WTC11 (cell line): ENCODE measurements at regions not wholly inside any gene's neighbourhood (a gene's known extent, or its start where the extent isn't known, plus 50 kb on each side); places are given as distances from the start of the nearest gene placed in this dataset.

Experiments
- ATAC-seq: fragments of 200-7000 bp; cut with Tn5 transposase; 2 replicates; pipeline ENCODE4 v1.10.0; 2021; ENCODE audit warnings: mild to moderate bottlenecking, moderate library complexity
- CTCF ChIA-PET: fragments of 300-600 bp; sonication (Branson Sonifier 250); formaldehyde crosslinking; loops from one replicate; lab custom pipeline; 2021; ENCODE audit warnings: antibody characterized with exemption; lab: Charles Lee
- POLR2A ChIA-PET: fragments of 350-600 bp; sonication (Branson Sonifier 250); formaldehyde crosslinking; loops from one replicate; lab custom pipeline; 2021; ENCODE audit warnings: antibody characterized with exemption; lab: Charles Lee
- DNase-seq: peaks from one replicate; pipeline ENCODE4 v3.0.0; 2021; ENCODE audit warnings: low spot score
- H3K27ac Mint-ChIP-seq: 2 replicates; pipeline ENCODE4 v1.8.0; 2021; ENCODE audit warnings: mixed read lengths
- H3K27me3 Mint-ChIP-seq: 2 replicates; pipeline ENCODE4 v1.8.0; 2021; ENCODE audit warnings: low read depth, mild to moderate bottlenecking, moderate library complexity, mixed read lengths
- H3K36me3 Mint-ChIP-seq: 2 replicates; pipeline ENCODE4 v1.8.0; 2021; ENCODE audit warnings: mixed read lengths
- H3K4me1 Mint-ChIP-seq: 2 replicates; pipeline ENCODE4 v1.8.0; 2022; ENCODE audit warnings: mixed read lengths
- H3K4me3 Mint-ChIP-seq: 2 replicates; pipeline ENCODE4 v1.8.0; 2021; ENCODE audit warnings: mild to moderate bottlenecking, moderate library complexity, mixed read lengths
- H3K9me3 Mint-ChIP-seq: 2 replicates; pipeline ENCODE4 v1.8.0; 2021; ENCODE audit warnings: mixed read lengths
- FOXK1 ChIP-seq: sonication (generic); formaldehyde crosslinking; IDR thresholded peaks from 2 replicates; pipeline ENCODE4 v1.8.0; 2022; ENCODE audit warnings: mild to moderate bottlenecking, moderate library complexity, missing genetic modification reagents
- GRHL2 ChIP-seq: fragments of 250-450 bp; sonication (Bioruptor Pico); IDR thresholded peaks from 2 replicates; pipeline ENCODE4 v1.8.0; 2022; ENCODE audit warnings: mild to moderate bottlenecking, moderate library complexity; ENCODE audit not compliant: insufficient replicate concordance, severe bottlenecking
- HMGA2 ChIP-seq: fragments of 250-450 bp; sonication (Bioruptor Pico); IDR thresholded peaks from 2 replicates; pipeline ENCODE4 v1.4.0; 2021; ENCODE audit warnings: mild to moderate bottlenecking, moderate library complexity
- JAZF1 ChIP-seq: fragments of 250-450 bp; sonication (Bioruptor Pico); IDR thresholded peaks from 2 replicates; pipeline ENCODE4 v1.9.0; 2021; ENCODE audit warnings: moderate library complexity, mild to moderate bottlenecking, inconsistent platforms
- MXD4 ChIP-seq: fragments of 250-450 bp; sonication (Bioruptor Pico); IDR thresholded peaks from 2 replicates; pipeline ENCODE4 v1.8.0; 2021; ENCODE audit warnings: mild to moderate bottlenecking, moderate library complexity, borderline replicate concordance
- NR2C2 ChIP-seq: sonication (generic); formaldehyde crosslinking; IDR thresholded peaks from 2 replicates; pipeline ENCODE4 v1.8.0; 2022; ENCODE audit warnings: mild to moderate bottlenecking, missing genetic modification reagents
- NR3C1 ChIP-seq: sonication (generic); formaldehyde crosslinking; conservative IDR thresholded peaks from 2 replicates; pipeline ENCODE4 v1.8.1; 2023; ENCODE audit warnings: low read depth, mild to moderate bottlenecking, missing genetic modification reagents
- SMAD3 ChIP-seq: sonication (generic); formaldehyde crosslinking; IDR thresholded peaks from 2 replicates; pipeline ENCODE4 v1.8.0; 2022; ENCODE audit warnings: missing genetic modification reagents, mild to moderate bottlenecking, borderline replicate concordance
- TEAD1 ChIP-seq: sonication (generic); formaldehyde crosslinking; IDR thresholded peaks from 2 replicates; pipeline ENCODE4 v1.8.0; 2022; ENCODE audit warnings: mild to moderate bottlenecking, missing genetic modification reagents
- TEAD4 ChIP-seq: sonication (generic); formaldehyde crosslinking; IDR thresholded peaks from 2 replicates; pipeline ENCODE4 v1.8.0; 2022; ENCODE audit warnings: mild to moderate bottlenecking, missing genetic modification reagents
- ZNF121 ChIP-seq: sonication (generic); formaldehyde crosslinking; IDR thresholded peaks from 2 replicates; pipeline ENCODE4 v1.8.0; 2023; ENCODE audit warnings: missing genetic modification reagents
- ZNF317 ChIP-seq: sonication (generic); formaldehyde crosslinking; IDR thresholded peaks from 2 replicates; pipeline ENCODE4 v1.8.1; 2023; ENCODE audit warnings: low read depth, mild to moderate bottlenecking, moderate library complexity, missing genetic modification reagents, borderline replicate concordance
- TF ChIP-seq, protein P1 (sequence below): fragments of 250-450 bp; sonication (Bioruptor Pico); IDR thresholded peaks from 2 replicates; pipeline ENCODE4 v1.9.0; 2021; ENCODE audit warnings: mild to moderate bottlenecking
- TF ChIP-seq, protein P2 (sequence below): sonication (generic); formaldehyde crosslinking; IDR thresholded peaks from 2 replicates; pipeline ENCODE4 v1.8.0; 2022; ENCODE audit warnings: mild to moderate bottlenecking, missing genetic modification reagents
- TF ChIP-seq, protein P3 (sequence below): sonication (generic); formaldehyde crosslinking; IDR thresholded peaks from 2 replicates; pipeline ENCODE4 v1.8.0; 2022; ENCODE audit warnings: mild to moderate bottlenecking, missing genetic modification reagents
- TF ChIP-seq, protein P4 (sequence below): sonication (generic); formaldehyde crosslinking; IDR thresholded peaks from 2 replicates; pipeline ENCODE4 v1.8.1; 2023; ENCODE audit warnings: mild to moderate bottlenecking, missing genetic modification reagents, borderline replicate concordance
- TF ChIP-seq, protein P5 (sequence below): sonication (generic); formaldehyde crosslinking; IDR thresholded peaks from 2 replicates; pipeline ENCODE4 v1.8.1; 2022; ENCODE audit warnings: low read depth, missing genetic modification reagents, borderline replicate concordance

DNA sequence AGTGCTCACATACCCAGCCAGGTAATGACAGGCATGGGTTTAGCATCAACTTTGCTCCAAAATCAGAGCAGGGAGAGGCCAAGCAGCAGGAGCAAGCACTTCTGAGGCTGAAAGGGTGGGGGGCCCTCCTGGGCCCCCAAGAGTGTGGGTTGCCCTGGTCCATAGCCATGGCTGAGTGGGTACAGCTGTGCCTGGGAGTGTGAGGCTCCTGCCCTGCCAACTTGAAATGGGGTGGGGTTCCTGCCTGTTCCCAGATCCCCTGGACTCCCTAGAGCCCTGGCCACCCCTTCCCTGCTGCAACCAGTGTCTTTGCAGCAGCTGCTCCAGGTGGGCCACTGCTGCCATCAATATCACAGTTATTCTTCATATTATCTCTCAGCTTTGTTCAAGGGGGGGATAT, 1224.2 kb upstream of the GJE1 start:
- H3K27ac Mint-ChIP-seq: no peak overlapping the region
- TF ChIP-seq NR3C1 (no peak), MXD4 (CRISPR knock-in tag) (no peak), HMGA2 (CRISPR knock-in tag) (no peak), TEAD4 (CRISPR knock-in tag) (no peak), JAZF1 (CRISPR knock-in tag) (no peak), TEAD1 (CRISPR knock-in tag) (no peak), SMAD3 (CRISPR knock-in tag) (no peak), NR2C2 (no peak), ZNF317 (CRISPR knock-in tag) (no peak), ZNF121 (no peak), GRHL2 (CRISPR knock-in tag) (no peak), FOXK1 (no peak)
- TF ChIP-seq, protein P1, sequence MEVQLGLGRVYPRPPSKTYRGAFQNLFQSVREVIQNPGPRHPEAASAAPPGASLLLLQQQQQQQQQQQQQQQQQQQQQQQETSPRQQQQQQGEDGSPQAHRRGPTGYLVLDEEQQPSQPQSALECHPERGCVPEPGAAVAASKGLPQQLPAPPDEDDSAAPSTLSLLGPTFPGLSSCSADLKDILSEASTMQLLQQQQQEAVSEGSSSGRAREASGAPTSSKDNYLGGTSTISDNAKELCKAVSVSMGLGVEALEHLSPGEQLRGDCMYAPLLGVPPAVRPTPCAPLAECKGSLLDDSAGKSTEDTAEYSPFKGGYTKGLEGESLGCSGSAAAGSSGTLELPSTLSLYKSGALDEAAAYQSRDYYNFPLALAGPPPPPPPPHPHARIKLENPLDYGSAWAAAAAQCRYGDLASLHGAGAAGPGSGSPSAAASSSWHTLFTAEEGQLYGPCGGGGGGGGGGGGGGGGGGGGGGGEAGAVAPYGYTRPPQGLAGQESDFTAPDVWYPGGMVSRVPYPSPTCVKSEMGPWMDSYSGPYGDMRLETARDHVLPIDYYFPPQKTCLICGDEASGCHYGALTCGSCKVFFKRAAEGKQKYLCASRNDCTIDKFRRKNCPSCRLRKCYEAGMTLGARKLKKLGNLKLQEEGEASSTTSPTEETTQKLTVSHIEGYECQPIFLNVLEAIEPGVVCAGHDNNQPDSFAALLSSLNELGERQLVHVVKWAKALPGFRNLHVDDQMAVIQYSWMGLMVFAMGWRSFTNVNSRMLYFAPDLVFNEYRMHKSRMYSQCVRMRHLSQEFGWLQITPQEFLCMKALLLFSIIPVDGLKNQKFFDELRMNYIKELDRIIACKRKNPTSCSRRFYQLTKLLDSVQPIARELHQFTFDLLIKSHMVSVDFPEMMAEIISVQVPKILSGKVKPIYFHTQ (CRISPR knock-in tag): no peak
- TF ChIP-seq, protein P2, sequence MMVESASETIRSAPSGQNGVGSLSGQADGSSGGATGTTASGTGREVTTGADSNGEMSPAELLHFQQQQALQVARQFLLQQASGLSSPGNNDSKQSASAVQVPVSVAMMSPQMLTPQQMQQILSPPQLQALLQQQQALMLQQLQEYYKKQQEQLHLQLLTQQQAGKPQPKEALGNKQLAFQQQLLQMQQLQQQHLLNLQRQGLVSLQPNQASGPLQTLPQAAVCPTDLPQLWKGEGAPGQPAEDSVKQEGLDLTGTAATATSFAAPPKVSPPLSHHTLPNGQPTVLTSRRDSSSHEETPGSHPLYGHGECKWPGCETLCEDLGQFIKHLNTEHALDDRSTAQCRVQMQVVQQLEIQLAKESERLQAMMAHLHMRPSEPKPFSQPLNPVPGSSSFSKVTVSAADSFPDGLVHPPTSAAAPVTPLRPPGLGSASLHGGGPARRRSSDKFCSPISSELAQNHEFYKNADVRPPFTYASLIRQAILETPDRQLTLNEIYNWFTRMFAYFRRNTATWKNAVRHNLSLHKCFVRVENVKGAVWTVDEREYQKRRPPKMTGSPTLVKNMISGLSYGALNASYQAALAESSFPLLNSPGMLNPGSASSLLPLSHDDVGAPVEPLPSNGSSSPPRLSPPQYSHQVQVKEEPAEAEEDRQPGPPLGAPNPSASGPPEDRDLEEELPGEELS (CRISPR knock-in tag): no peak
- TF ChIP-seq, protein P3, sequence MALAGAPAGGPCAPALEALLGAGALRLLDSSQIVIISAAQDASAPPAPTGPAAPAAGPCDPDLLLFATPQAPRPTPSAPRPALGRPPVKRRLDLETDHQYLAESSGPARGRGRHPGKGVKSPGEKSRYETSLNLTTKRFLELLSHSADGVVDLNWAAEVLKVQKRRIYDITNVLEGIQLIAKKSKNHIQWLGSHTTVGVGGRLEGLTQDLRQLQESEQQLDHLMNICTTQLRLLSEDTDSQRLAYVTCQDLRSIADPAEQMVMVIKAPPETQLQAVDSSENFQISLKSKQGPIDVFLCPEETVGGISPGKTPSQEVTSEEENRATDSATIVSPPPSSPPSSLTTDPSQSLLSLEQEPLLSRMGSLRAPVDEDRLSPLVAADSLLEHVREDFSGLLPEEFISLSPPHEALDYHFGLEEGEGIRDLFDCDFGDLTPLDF: no peak
- TF ChIP-seq, protein P4, sequence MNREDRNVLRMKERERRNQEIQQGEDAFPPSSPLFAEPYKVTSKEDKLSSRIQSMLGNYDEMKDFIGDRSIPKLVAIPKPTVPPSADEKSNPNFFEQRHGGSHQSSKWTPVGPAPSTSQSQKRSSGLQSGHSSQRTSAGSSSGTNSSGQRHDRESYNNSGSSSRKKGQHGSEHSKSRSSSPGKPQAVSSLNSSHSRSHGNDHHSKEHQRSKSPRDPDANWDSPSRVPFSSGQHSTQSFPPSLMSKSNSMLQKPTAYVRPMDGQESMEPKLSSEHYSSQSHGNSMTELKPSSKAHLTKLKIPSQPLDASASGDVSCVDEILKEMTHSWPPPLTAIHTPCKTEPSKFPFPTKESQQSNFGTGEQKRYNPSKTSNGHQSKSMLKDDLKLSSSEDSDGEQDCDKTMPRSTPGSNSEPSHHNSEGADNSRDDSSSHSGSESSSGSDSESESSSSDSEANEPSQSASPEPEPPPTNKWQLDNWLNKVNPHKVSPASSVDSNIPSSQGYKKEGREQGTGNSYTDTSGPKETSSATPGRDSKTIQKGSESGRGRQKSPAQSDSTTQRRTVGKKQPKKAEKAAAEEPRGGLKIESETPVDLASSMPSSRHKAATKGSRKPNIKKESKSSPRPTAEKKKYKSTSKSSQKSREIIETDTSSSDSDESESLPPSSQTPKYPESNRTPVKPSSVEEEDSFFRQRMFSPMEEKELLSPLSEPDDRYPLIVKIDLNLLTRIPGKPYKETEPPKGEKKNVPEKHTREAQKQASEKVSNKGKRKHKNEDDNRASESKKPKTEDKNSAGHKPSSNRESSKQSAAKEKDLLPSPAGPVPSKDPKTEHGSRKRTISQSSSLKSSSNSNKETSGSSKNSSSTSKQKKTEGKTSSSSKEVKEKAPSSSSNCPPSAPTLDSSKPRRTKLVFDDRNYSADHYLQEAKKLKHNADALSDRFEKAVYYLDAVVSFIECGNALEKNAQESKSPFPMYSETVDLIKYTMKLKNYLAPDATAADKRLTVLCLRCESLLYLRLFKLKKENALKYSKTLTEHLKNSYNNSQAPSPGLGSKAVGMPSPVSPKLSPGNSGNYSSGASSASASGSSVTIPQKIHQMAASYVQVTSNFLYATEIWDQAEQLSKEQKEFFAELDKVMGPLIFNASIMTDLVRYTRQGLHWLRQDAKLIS (CRISPR knock-in tag): no peak
- TF ChIP-seq, protein P5, sequence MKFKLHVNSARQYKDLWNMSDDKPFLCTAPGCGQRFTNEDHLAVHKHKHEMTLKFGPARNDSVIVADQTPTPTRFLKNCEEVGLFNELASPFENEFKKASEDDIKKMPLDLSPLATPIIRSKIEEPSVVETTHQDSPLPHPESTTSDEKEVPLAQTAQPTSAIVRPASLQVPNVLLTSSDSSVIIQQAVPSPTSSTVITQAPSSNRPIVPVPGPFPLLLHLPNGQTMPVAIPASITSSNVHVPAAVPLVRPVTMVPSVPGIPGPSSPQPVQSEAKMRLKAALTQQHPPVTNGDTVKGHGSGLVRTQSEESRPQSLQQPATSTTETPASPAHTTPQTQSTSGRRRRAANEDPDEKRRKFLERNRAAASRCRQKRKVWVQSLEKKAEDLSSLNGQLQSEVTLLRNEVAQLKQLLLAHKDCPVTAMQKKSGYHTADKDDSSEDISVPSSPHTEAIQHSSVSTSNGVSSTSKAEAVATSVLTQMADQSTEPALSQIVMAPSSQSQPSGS (CRISPR knock-in tag): no peak
- CTCF ChIA-PET: no interaction called here

More for the DNA sequence above, 1224.2 kb upstream of the GJE1 start:
- POLR2A ChIA-PET: no interaction called here
- DNase-seq (no peak), ATAC-seq (no peak)
- H3K9me3 Mint-ChIP-seq: peaks cover 13% of the 10 kb centered on the region
- H3K4me3 Mint-ChIP-seq: no peak overlapping the region
- H3K36me3 Mint-ChIP-seq: peaks cover 8% of the 10 kb centered on the region
- peaks cover 10% of the 10 kb centered on the region for H3K4me1 Mint-ChIP-seq
- H3K27me3 Mint-ChIP-seq: no peaks in the 10 kb centered on the region
